Natural killer cell (primary cell): ENCODE measurements at regions not wholly inside any gene's neighbourhood (a gene's known extent, or its start where the extent isn't known, plus 50 kb on each side); places are given as distances from the start of the nearest gene placed in this dataset.

Experiments used
- ATAC-seq, 3 donors: fragments of 150-1000 bp in 2 of 3; fragments of 200-7000 bp in 1 of 3; cut with Tn5 transposase; 1 replicate in 1 of 3; 2 replicates in 2 of 3; pipeline ENCODE4 v1.10.0; 2021; ENCODE audit warnings: mild to moderate bottlenecking in 2 of 3, moderate library complexity in 2 of 3
- DNase-seq, 2 donors: peaks; one replicate each; pipeline versions ENCODE4 v3.0.0 to v3.0.0-alpha.2; 2013 to 2021; ENCODE audit warnings: mixed read lengths in 1 of 2
- H3K27ac ChIP-seq: one replicate; pipeline ENCODE4 v1.5.1; 2013; ENCODE audit warnings: mild to moderate bottlenecking, low read length
- H3K27me3 ChIP-seq: one replicate; pipeline ENCODE4 v1.6.1; 2013; ENCODE audit warnings: low read length; ENCODE audit not compliant: control insufficient read depth, insufficient read depth
- H3K36me3 ChIP-seq: one replicate; pipeline ENCODE4 v1.6.1; 2013; ENCODE audit warnings: low read length; ENCODE audit not compliant: control insufficient read depth, insufficient read depth
- H3K4me1 ChIP-seq: one replicate; pipeline ENCODE4 v1.6.1; 2013; ENCODE audit warnings: low read length; ENCODE audit not compliant: control insufficient read depth, insufficient read depth
- H3K4me3 ChIP-seq: one replicate; pipeline ENCODE4 v1.5.1; 2013; ENCODE audit warnings: low read length
- H3K9me3 ChIP-seq: one replicate; pipeline ENCODE4 v1.6.1; 2013; ENCODE audit warnings: low read length; ENCODE audit not compliant: control insufficient read depth, insufficient read depth
- H3K27ac Mint-ChIP-seq, 2 donors: one replicate each; pipeline ENCODE4 v1.8.0; 2022; ENCODE audit warnings: mild to moderate bottlenecking in 2 of 2, mixed read lengths in 2 of 2, moderate library complexity in 1 of 2
- H3K27me3 Mint-ChIP-seq, 2 donors: one replicate each; pipeline ENCODE4 v1.8.0; 2022; ENCODE audit warnings: low read depth in 2 of 2, mixed read lengths in 2 of 2
- H3K36me3 Mint-ChIP-seq: one replicate; pipeline ENCODE4 v1.8.0; 2022; ENCODE audit warnings: mixed read lengths
- H3K4me1 Mint-ChIP-seq, 2 donors: one replicate each; pipeline ENCODE4 v1.8.0; 2022; ENCODE audit warnings: mixed read lengths in 2 of 2
- H3K4me3 Mint-ChIP-seq: one replicate; pipeline ENCODE4 v1.8.0; 2022; ENCODE audit warnings: mild to moderate bottlenecking, moderate library complexity, mixed read lengths
- H3K9me3 Mint-ChIP-seq, 2 donors: one replicate each; pipeline ENCODE4 v1.8.0; 2022; ENCODE audit warnings: mixed read lengths in 2 of 2
- CTCF ChIP-seq: fragments of 200-600 bp; IDR thresholded peaks from one replicate; pipeline ENCODE4 v1.8.0; 2022; ENCODE audit warnings: antibody characterized with exemption
- WGBS: methylation state at CpG from one replicate; pipeline ENCODE4 v1.1.7; 2013; ENCODE audit warnings: missing lambda C conversion rate; ENCODE audit not compliant: insufficient coverage; 5-methylcytosine and 5-hydroxymethylcytosine counted together
- intact Hi-C: fragments of 100-400 bp; cut with micrococcal nuclease; formaldehyde crosslinking; loops from one replicate; pipeline ENCODE4 v1.14.2; 2022

GRCh38 chr1:48080331-48081255 is 83.4 kb upstream of the TRABD2B start:
- 89% methylated on average over 6 of the region's 6 CpGs for WGBS
- no peak overlapping the region for H3K4me3 ChIP-seq
- Mint-ChIP-seq H3K4me3 (no peak overlapping the region), H3K27ac (no peak overlapping the region), H3K9me3 (no peaks in the 10 kb centered on the region), H3K36me3 (no peaks in the 10 kb centered on the region), H3K27me3 (peaks cover 5 to 16% of the 10 kb centered on the region in 2 donors), H3K4me1 (no peaks in the 10 kb centered on the region)
- no peaks in the 10 kb centered on the region for H3K9me3 ChIP-seq
- intact Hi-C loops = no loop called here
- no peaks in the 10 kb centered on the region for H3K4me1 ChIP-seq
- H3K36me3 ChIP-seq = no peaks in the 10 kb centered on the region
- no peaks in the 10 kb centered on the region for H3K27me3 ChIP-seq
- TF ChIP-seq CTCF = no peak
- DNase-seq = no peak
- H3K27ac ChIP-seq = no peak overlapping the region
- no peak for ATAC-seq

- H3K36me3 Mint-ChIP-seq = no peaks in the 10 kb centered on the region
- no peaks in the 10 kb centered on the region for H3K9me3 ChIP-seq
- intact Hi-C loops = no loop called here
- H3K27me3 ChIP-seq = no peaks in the 10 kb centered on the region
- H3K27ac Mint-ChIP-seq = no peak overlapping the region
- no peaks in the 10 kb centered on the region for H3K4me1 Mint-ChIP-seq
- no peaks in the 10 kb centered on the region for H3K36me3 ChIP-seq
- H3K27ac ChIP-seq = no peak overlapping the region
- no peak overlapping the region for H3K4me3 ChIP-seq
- no peak overlapping the region for H3K4me3 Mint-ChIP-seq
- TF ChIP-seq CTCF = no peak
- H3K27me3 Mint-ChIP-seq = peaks cover 8 to 16% of the 10 kb centered on the region in 2 donors
- WGBS = 72% methylated on average over 1 of the region's 1 CpG
- no peaks in the 10 kb centered on the region for H3K9me3 Mint-ChIP-seq
- DNase-seq = no peak
- H3K4me1 ChIP-seq = no peaks in the 10 kb centered on the region
- no peak for ATAC-seq
Observed at GRCh38 chr1:48079096-48079495, 81.9 kb upstream of the TRABD2B start.

- Mint-ChIP-seq H3K27ac (no peak overlapping the region), H3K9me3 (no peaks in the 10 kb centered on the region), H3K27me3 (peaks cover 10 to 16% of the 10 kb centered on the region in 2 donors), H3K4me1 (no peaks in the 10 kb centered on the region), H3K36me3 (no peaks in the 10 kb centered on the region), H3K4me3 (no peak overlapping the region)
- ATAC-seq = no peak
- DNase-seq = no peak
- Histone ChIP-seq H3K36me3 (no peaks in the 10 kb centered on the region), H3K4me3 (no peak overlapping the region), H3K9me3 (no peaks in the 10 kb centered on the region), H3K27me3 (no peaks in the 10 kb centered on the region), H3K4me1 (no peaks in the 10 kb centered on the region), H3K27ac (no peak overlapping the region)
- WGBS = 79% methylated on average over 3 of the region's 5 CpGs
- intact Hi-C loops = no loop called here
- no peak for TF ChIP-seq CTCF
Observed at GRCh38 chr1:48077795-48078222, 80.6 kb upstream of the TRABD2B start.

- Mint-ChIP-seq H3K27me3 (peaks cover 14 to 16% of the 10 kb centered on the region in 2 donors), H3K9me3 (no peaks in the 10 kb centered on the region), H3K27ac (no peak overlapping the region), H3K4me3 (no peak overlapping the region), H3K4me1 (no peaks in the 10 kb centered on the region), H3K36me3 (no peaks in the 10 kb centered on the region)
- intact Hi-C loops = no loop called here
- no peak overlapping the region for H3K4me3 ChIP-seq
- H3K36me3 ChIP-seq = no peaks in the 10 kb centered on the region
- no peak for ATAC-seq
- no peaks in the 10 kb centered on the region for H3K9me3 ChIP-seq
- H3K4me1 ChIP-seq = no peaks in the 10 kb centered on the region
- no peak overlapping the region for H3K27ac ChIP-seq
- H3K27me3 ChIP-seq = no peaks in the 10 kb centered on the region
- no peak for TF ChIP-seq CTCF
- DNase-seq = no peak
Observed at GRCh38 chr1:48076017-48076416, 78.8 kb upstream of the TRABD2B start.
